ENCODE measurements at regions not wholly inside any gene's neighbourhood (a gene's known extent, or its start where the extent isn't known, plus 50 kb on each side); places are given as distances from the start of the nearest gene placed in this dataset.
"Not testable (repeated sequence)": the region's sequence is repeated elsewhere in the genome, so short reads cannot be mapped to it uniquely, and the experiment has no call there.

GRCh38 chr1:761791-762190 lies 75.3 kb upstream of the OR4F16 start:
- not testable (repeated sequence) for DNase-seq

- not testable (repeated sequence) for DNase-seq
Measured at GRCh38 chr1:771449-771848, 85.0 kb upstream of the OR4F16 start.

- not testable (repeated sequence) for DNase-seq
Measured at GRCh38 chr1:777480-778180, 91.2 kb upstream of the OR4F16 start.

- DNase-seq: not testable (repeated sequence)
Measured at GRCh38 chr1:778451-779278, 92.2 kb upstream of the OR4F16 start.

GRCh38 chr1:779621-780020 lies 93.2 kb upstream of the OR4F16 start:
- DNase-seq: not testable (repeated sequence)

- no peak for DNase-seq
Measured at GRCh38 chr1:788835-789234, 102.4 kb upstream of the OR4F16 start.

GRCh38 chr1:789606-790005 lies 103.2 kb upstream of the OR4F16 start:
- DNase-seq: not testable (repeated sequence)

- DNase-seq: not testable (repeated sequence)
Measured at GRCh38 chr1:790388-790930, 104.0 kb upstream of the OR4F16 start.

- DNase-seq: not testable (repeated sequence)
Measured at GRCh38 chr1:794310-794709, 107.9 kb upstream of the OR4F16 start.

GRCh38 chr1:794918-795584 lies 108.6 kb upstream of the OR4F16 start:
- DNase-seq: not testable (repeated sequence)

- DNase-seq: not testable (repeated sequence)
Measured at GRCh38 chr1:797649-798048, 111.2 kb upstream of the OR4F16 start.

GRCh38 chr1:800397-800796 lies 113.9 kb upstream of the OR4F16 start:
- DNase-seq: not testable (repeated sequence)

- not testable (repeated sequence) for DNase-seq
Measured at GRCh38 chr1:804378-805115, 118.1 kb upstream of the OR4F16 start.

- DNase-seq: not testable (repeated sequence)
Measured at GRCh38 chr1:805310-805709, 118.4 kb upstream of the SAMD11 start.

GRCh38 chr1:807066-807465 lies 116.7 kb upstream of the SAMD11 start:
- not testable (repeated sequence) for DNase-seq

- DNase-seq: not testable (repeated sequence)
Measured at GRCh38 chr1:807699-808390, 115.9 kb upstream of the SAMD11 start.

GRCh38 chr1:810949-811348 lies 112.8 kb upstream of the SAMD11 start:
- DNase-seq: not testable (repeated sequence)

GRCh38 chr1:812535-813127 lies 111.1 kb upstream of the SAMD11 start:
- DNase-seq: not testable (repeated sequence)

- not testable (repeated sequence) for DNase-seq
Measured at GRCh38 chr1:814543-814942, 109.2 kb upstream of the SAMD11 start.

GRCh38 chr1:815147-815922 lies 108.4 kb upstream of the SAMD11 start:
- DNase-seq: not testable (repeated sequence)
